OCI-LY7 (cell line): ENCODE measurements at regions not wholly inside any gene's neighbourhood (a gene's known extent, or its start where the extent isn't known, plus 50 kb on each side); places are given as distances from the start of the nearest gene placed in this dataset.

Experiments
- BruUV-seq: library from RNA; stranded (reverse); fragments of 400-500 nt; replicated peaks from 2 replicates; lab custom pipeline; 2021; lab: Mats Ljungman, UMichigan
- CTCF ChIA-PET: fragments of 300-600 bp; sonication (Branson Sonifier 250); formaldehyde crosslinking; loops from one replicate; lab custom pipeline; 2022; ENCODE audit warnings: antibody characterized with exemption; ENCODE audit not compliant: unreplicated experiment; lab: Charles Lee
- POLR2A ChIA-PET: fragments of 300-600 bp; sonication (Branson Sonifier 250); formaldehyde crosslinking; loops from one replicate; lab custom pipeline; 2022; ENCODE audit warnings: antibody characterized with exemption; lab: Charles Lee
- DNase-seq: peaks from one replicate; pipeline ENCODE4 v3.0.0-alpha.2; 2015; ENCODE audit warnings: low spot score
- H2AFZ ChIP-seq: fragments of 200-600 bp; sonication (generic), shearing (Covaris generic); 2 replicates; pipeline ENCODE4 v1.6.1; 2014; ENCODE audit warnings: mild to moderate bottlenecking, antibody characterized with exemption, low read length, moderate library complexity
- H3K27ac ChIP-seq: fragments of 200-600 bp; sonication (generic); 2 replicates; pipeline ENCODE4 v1.5.1; 2014; ENCODE audit warnings: mixed run types, low read depth, mild to moderate bottlenecking, moderate library complexity, low read length, inconsistent platforms; ENCODE audit not compliant: poor library complexity, severe bottlenecking
- H3K36me3 ChIP-seq: fragments of 200-600 bp; sonication (generic); 2 replicates; pipeline ENCODE4 v1.6.1; 2014; ENCODE audit warnings: mild to moderate bottlenecking, antibody characterized with exemption, low read length, moderate library complexity, mixed read lengths; ENCODE audit not compliant: insufficient read depth
- H3K4me1 ChIP-seq: fragments of 200-600 bp; sonication (generic); 2 replicates; pipeline ENCODE4 v1.5.1; 2014; ENCODE audit warnings: mild to moderate bottlenecking, low read length; ENCODE audit not compliant: insufficient read depth, poor library complexity, severe bottlenecking
- H3K4me2 ChIP-seq: fragments of 200-600 bp; sonication (generic); 2 replicates; pipeline ENCODE4 v1.6.1; 2014; ENCODE audit warnings: mild to moderate bottlenecking, low read length
- H3K4me3 ChIP-seq: fragments of 200-600 bp; sonication (generic); 2 replicates; pipeline ENCODE4 v1.5.1; 2014; ENCODE audit warnings: mild to moderate bottlenecking, low read depth, low read length; ENCODE audit not compliant: poor library complexity, severe bottlenecking
- H3K79me2 ChIP-seq: fragments of 200-600 bp; sonication (generic); 2 replicates; pipeline ENCODE4 v1.6.1; 2016; ENCODE audit warnings: low read depth, mild to moderate bottlenecking, low read length, moderate library complexity, mixed read lengths; ENCODE audit not compliant: insufficient read depth
- H3K9me2 ChIP-seq: fragments of 200-600 bp; sonication (generic); 2 replicates; pipeline ENCODE4 v1.6.1; 2016; ENCODE audit warnings: mild to moderate bottlenecking, low read length, mixed read lengths; ENCODE audit not compliant: insufficient read depth
- H3K9me3 ChIP-seq: fragments of 200-600 bp; sonication (generic); 2 replicates; pipeline ENCODE4 v1.6.1; 2014; ENCODE audit warnings: mild to moderate bottlenecking, mixed run types, low read length, mixed read lengths
- H4K20me1 ChIP-seq: fragments of 200-600 bp; sonication (generic); 2 replicates; pipeline ENCODE4 v1.6.1; 2014; ENCODE audit warnings: mild to moderate bottlenecking, antibody characterized with exemption, low read length, moderate library complexity, mixed read lengths; ENCODE audit not compliant: insufficient read depth
- EZH2phosphoT487 ChIP-seq: fragments of 200-600 bp; sonication (generic); IDR thresholded peaks from 2 replicates; pipeline ENCODE4 v1.6.1; 2018; ENCODE audit warnings: low read depth, borderline replicate concordance, mild to moderate bottlenecking, mixed run types, antibody characterized with exemption, low read length, moderate library complexity, mixed read lengths
- intact Hi-C: fragments of 100-400 bp; cut with micrococcal nuclease; formaldehyde crosslinking; loops from one replicate; pipeline ENCODE4 v1.10.0; 2022; ENCODE audit not compliant: unreplicated experiment
- TF ChIP-seq, protein P1 (sequence below): fragments of 200-600 bp; sonication (generic); conservative IDR thresholded peaks from 2 replicates; pipeline ENCODE4 v1.5.1; 2014; ENCODE audit warnings: mild to moderate bottlenecking, antibody characterized with exemption, low read length, moderate library complexity, mixed read lengths

DNA sequence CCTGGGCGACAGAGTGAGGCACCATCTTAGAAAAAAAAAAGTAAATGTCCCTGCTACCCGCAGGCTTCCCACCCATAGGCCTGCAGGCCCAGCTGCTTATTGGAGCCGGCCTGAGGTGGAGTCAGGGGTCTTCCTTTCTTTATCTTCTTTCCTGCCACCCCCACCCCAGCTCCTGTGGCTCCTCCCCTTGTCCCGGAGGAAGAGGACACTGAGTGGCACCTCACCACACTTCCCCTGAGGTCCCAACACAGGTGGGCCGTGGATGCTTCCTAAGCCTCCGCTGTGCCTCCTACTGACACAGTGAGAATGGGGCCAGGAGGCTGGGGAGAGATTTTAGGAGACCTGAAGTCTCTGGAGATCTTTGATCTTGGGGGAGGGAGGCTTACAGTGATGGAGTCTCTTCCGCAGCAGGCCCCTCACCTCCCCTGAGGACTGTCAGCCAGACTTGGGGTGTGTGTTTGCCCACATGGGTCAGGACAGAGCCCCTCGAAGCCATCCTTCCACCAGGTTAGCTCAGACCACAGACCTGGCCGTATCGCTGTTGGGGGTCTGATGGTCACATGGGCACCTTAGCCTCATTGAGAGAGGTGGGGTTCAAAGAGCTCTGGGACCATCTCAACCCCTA lies 135.4 kb upstream of the IER5L start:
- no peaks in the 10 kb centered on the region for H4K20me1 ChIP-seq
- POLR2A ChIA-PET = no interaction called here
- no peak overlapping the region for H3K4me2 ChIP-seq
- H3K9me3 ChIP-seq = no peaks in the 10 kb centered on the region
- H2AFZ ChIP-seq = no peak overlapping the region
- no peaks in the 10 kb centered on the region for H3K79me2 ChIP-seq
- BruUV-seq = no TSS peak
- no peaks in the 10 kb centered on the region for H3K36me3 ChIP-seq
- TF ChIP-seq, protein P1, sequence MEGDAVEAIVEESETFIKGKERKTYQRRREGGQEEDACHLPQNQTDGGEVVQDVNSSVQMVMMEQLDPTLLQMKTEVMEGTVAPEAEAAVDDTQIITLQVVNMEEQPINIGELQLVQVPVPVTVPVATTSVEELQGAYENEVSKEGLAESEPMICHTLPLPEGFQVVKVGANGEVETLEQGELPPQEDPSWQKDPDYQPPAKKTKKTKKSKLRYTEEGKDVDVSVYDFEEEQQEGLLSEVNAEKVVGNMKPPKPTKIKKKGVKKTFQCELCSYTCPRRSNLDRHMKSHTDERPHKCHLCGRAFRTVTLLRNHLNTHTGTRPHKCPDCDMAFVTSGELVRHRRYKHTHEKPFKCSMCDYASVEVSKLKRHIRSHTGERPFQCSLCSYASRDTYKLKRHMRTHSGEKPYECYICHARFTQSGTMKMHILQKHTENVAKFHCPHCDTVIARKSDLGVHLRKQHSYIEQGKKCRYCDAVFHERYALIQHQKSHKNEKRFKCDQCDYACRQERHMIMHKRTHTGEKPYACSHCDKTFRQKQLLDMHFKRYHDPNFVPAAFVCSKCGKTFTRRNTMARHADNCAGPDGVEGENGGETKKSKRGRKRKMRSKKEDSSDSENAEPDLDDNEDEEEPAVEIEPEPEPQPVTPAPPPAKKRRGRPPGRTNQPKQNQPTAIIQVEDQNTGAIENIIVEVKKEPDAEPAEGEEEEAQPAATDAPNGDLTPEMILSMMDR = no peak
- no peak for TF ChIP-seq EZH2phosphoT487
- CTCF ChIA-PET = no interaction called here
- H3K4me3 ChIP-seq = no peak overlapping the region
- H3K9me2 ChIP-seq = no peaks in the 10 kb centered on the region
- H3K4me1 ChIP-seq = no peaks in the 10 kb centered on the region
- intact Hi-C loops = no loop called here
- no peak for DNase-seq
- H3K27ac ChIP-seq = no peak overlapping the region

- intact Hi-C loops = no loop called here
- ChIA-PET POLR2A (no interaction called here), CTCF (no interaction called here)
- Histone ChIP-seq H3K4me1 (no peaks in the 10 kb centered on the region), H3K9me2 (no peaks in the 10 kb centered on the region), H3K9me3 (no peaks in the 10 kb centered on the region), H3K4me2 (no peak overlapping the region), H3K4me3 (no peak overlapping the region), H2AFZ (no peak overlapping the region), H3K36me3 (no peaks in the 10 kb centered on the region), H3K79me2 (no peaks in the 10 kb centered on the region), H3K27ac (no peak overlapping the region), H4K20me1 (no peaks in the 10 kb centered on the region)
- DNase-seq = no peak
- BruUV-seq = no TSS peak
- no peak for TF ChIP-seq EZH2phosphoT487
- TF ChIP-seq, protein P1 = no peak
Measured at GRCh38 chr9:129312251-129313122, 134.4 kb upstream of the IER5L start.

DNA sequence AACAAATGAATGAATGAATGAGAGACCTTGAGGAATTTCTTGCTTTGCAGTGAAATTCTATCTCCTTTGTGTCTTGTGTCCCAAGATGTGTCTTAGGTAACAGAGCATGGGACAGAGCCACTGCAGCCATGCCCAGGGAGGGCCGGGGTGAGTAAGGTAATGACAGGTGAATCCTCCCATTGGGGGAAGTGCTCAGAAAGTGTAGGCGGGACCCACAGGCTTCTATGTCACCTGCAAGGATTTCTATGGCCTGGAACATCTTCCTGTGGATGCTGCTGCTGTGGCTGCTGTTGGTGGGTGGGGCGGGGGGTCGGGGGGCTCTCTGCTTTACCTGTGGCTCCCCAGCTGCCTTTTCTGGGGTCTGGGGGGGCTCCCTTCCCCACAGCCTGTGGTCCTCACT lies 133.6 kb upstream of the IER5L start:
- no peak overlapping the region for H3K4me2 ChIP-seq
- no peaks in the 10 kb centered on the region for H3K4me1 ChIP-seq
- no TSS peak for BruUV-seq
- H3K27ac ChIP-seq = no peak overlapping the region
- ChIA-PET CTCF (no interaction called here), POLR2A (no interaction called here)
- no peaks in the 10 kb centered on the region for H3K9me2 ChIP-seq
- TF ChIP-seq EZH2phosphoT487 = no peak
- TF ChIP-seq, protein P1 = no peak
- H3K9me3 ChIP-seq = no peaks in the 10 kb centered on the region
- no peak for DNase-seq
- no peaks in the 10 kb centered on the region for H3K36me3 ChIP-seq
- H3K79me2 ChIP-seq = no peaks in the 10 kb centered on the region
- H2AFZ ChIP-seq = no peak overlapping the region
- H4K20me1 ChIP-seq = no peaks in the 10 kb centered on the region
- H3K4me3 ChIP-seq = no peak overlapping the region
- intact Hi-C loops = no loop called here
